ENCODE measurements at regions not wholly inside any gene's neighbourhood (a gene's known extent, or its start where the extent isn't known, plus 50 kb on each side); places are given as distances from the start of the nearest gene placed in this dataset.
"Not testable (repeated sequence)": the region's sequence is repeated elsewhere in the genome, so short reads cannot be mapped to it uniquely, and the experiment has no call there.

- no peak overlapping the region for H3K4me2 ChIP-seq (ENCODE audit: low read length)
- H3K79me2 ChIP-seq (ENCODE audit: control insufficient read depth, low read length) = no peaks in the 10 kb centered on the region
- no peak overlapping the region for H3K4me3 ChIP-seq (ENCODE audit: low read length)
- no peaks in the 10 kb centered on the region for H3K27me3 ChIP-seq (ENCODE audit: control insufficient read depth, low read length)
- H3F3A ChIP-seq (ENCODE audit: control insufficient read depth, insufficient read depth) = no peaks in the 10 kb centered on the region
- no peak overlapping the region for H3K27ac ChIP-seq (ENCODE audit: low read depth, low read length)
- no peaks in the 10 kb centered on the region for H3K9me2 ChIP-seq (replicated peaks; ENCODE audit: control insufficient read depth, low read length)
- H4K20me1 ChIP-seq (ENCODE audit: control insufficient read depth, insufficient read depth, low read depth, low read length) = no peaks in the 10 kb centered on the region
- no peaks in the 10 kb centered on the region for H3K36me3 ChIP-seq (ENCODE audit: control insufficient read depth, low read length)
- TF ChIP-seq, protein P1, sequence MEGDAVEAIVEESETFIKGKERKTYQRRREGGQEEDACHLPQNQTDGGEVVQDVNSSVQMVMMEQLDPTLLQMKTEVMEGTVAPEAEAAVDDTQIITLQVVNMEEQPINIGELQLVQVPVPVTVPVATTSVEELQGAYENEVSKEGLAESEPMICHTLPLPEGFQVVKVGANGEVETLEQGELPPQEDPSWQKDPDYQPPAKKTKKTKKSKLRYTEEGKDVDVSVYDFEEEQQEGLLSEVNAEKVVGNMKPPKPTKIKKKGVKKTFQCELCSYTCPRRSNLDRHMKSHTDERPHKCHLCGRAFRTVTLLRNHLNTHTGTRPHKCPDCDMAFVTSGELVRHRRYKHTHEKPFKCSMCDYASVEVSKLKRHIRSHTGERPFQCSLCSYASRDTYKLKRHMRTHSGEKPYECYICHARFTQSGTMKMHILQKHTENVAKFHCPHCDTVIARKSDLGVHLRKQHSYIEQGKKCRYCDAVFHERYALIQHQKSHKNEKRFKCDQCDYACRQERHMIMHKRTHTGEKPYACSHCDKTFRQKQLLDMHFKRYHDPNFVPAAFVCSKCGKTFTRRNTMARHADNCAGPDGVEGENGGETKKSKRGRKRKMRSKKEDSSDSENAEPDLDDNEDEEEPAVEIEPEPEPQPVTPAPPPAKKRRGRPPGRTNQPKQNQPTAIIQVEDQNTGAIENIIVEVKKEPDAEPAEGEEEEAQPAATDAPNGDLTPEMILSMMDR (IDR thresholded peaks at IDR 0.05; ENCODE audit: low read depth, low read length, poor library complexity, severe bottlenecking) = no peak
- no peak for TF ChIP-seq EZH2phosphoT487 (IDR thresholded peaks at IDR 0.05; ENCODE audit: borderline replicate concordance, low read length)
- H3K9me3 ChIP-seq (ENCODE audit: control insufficient read depth, insufficient read depth, low read length) = no peaks in the 10 kb centered on the region
- no peaks in the 10 kb centered on the region for H3K4me1 ChIP-seq (ENCODE audit: control insufficient read depth, low read length)
Observed at GRCh38 chr14:105926373-105927095, 400.2 kb downstream of the TMEM121 start.

GRCh38 chr14:105927096-105928060 lies 401.0 kb downstream of the TMEM121 start:
- Histone ChIP-seq H3K27ac (ENCODE audit: low read depth, low read length) (no peak overlapping the region), H3K4me3 (ENCODE audit: low read length) (no peak overlapping the region), H3F3A (ENCODE audit: control insufficient read depth, insufficient read depth) (no peaks in the 10 kb centered on the region), H3K9me2 (replicated peaks; ENCODE audit: control insufficient read depth, low read length) (no peaks in the 10 kb centered on the region), H3K9me3 (ENCODE audit: control insufficient read depth, insufficient read depth, low read length) (no peaks in the 10 kb centered on the region), H3K4me2 (ENCODE audit: low read length) (no peak overlapping the region), H3K4me1 (ENCODE audit: control insufficient read depth, low read length) (no peaks in the 10 kb centered on the region), H3K79me2 (ENCODE audit: control insufficient read depth, low read length) (no peaks in the 10 kb centered on the region), H4K20me1 (ENCODE audit: control insufficient read depth, insufficient read depth, low read depth, low read length) (no peaks in the 10 kb centered on the region), H3K27me3 (ENCODE audit: control insufficient read depth, low read length) (no peaks in the 10 kb centered on the region), H3K36me3 (ENCODE audit: control insufficient read depth, low read length) (no peaks in the 10 kb centered on the region)
- TF ChIP-seq EZH2phosphoT487 (IDR thresholded peaks at IDR 0.05; ENCODE audit: borderline replicate concordance, low read length) = no peak
- TF ChIP-seq, protein P1 (IDR thresholded peaks at IDR 0.05; ENCODE audit: low read depth, low read length, poor library complexity, severe bottlenecking) = no peak

GRCh38 chr14:105928171-105929111 lies 402.1 kb downstream of the TMEM121 start:
- not testable (repeated sequence) for H4K20me1 ChIP-seq (ENCODE audit: control insufficient read depth, insufficient read depth, low read depth, low read length); H3K27me3 ChIP-seq (ENCODE audit: control insufficient read depth, low read length); H3K4me1 ChIP-seq (ENCODE audit: control insufficient read depth, low read length); H3K79me2 ChIP-seq (ENCODE audit: control insufficient read depth, low read length); H3K4me2 ChIP-seq (ENCODE audit: low read length); H3K9me3 ChIP-seq (ENCODE audit: control insufficient read depth, insufficient read depth, low read length); H3F3A ChIP-seq (ENCODE audit: control insufficient read depth, insufficient read depth); H3K36me3 ChIP-seq (ENCODE audit: control insufficient read depth, low read length); H3K27ac ChIP-seq (ENCODE audit: low read depth, low read length); H3K9me2 ChIP-seq (replicated peaks; ENCODE audit: control insufficient read depth, low read length); H3K4me3 ChIP-seq (ENCODE audit: low read length)

All from DOHH2 (cell line).